KMS-11 (cell line): ENCODE measurements at regions not wholly inside any gene's neighbourhood (a gene's known extent, or its start where the extent isn't known, plus 50 kb on each side); places are given as distances from the start of the nearest gene placed in this dataset.
"Not testable (repeated sequence)": the region's sequence is repeated elsewhere in the genome, so short reads cannot be mapped to it uniquely, and the experiment has no call there.

Experiments used
- H2AFZ ChIP-seq: fragments of 200-600 bp; sonication (generic); 2 replicates; pipeline ENCODE4 v1.6.1; 2016; ENCODE audit warnings: antibody characterized with exemption, mixed run types, low read depth
- H3K27ac ChIP-seq: fragments of 200-600 bp; sonication (generic); 2 replicates; pipeline ENCODE4 v1.6.1; 2016; ENCODE audit warnings: mild to moderate bottlenecking, mixed run types
- H3K27me3 ChIP-seq: fragments of 200-600 bp; sonication (generic); 2 replicates; pipeline ENCODE4 v1.6.1; 2017; ENCODE audit warnings: mild to moderate bottlenecking, low read depth, mixed run types, moderate library complexity; ENCODE audit not compliant: insufficient read depth
- H3K36me3 ChIP-seq: fragments of 200-600 bp; sonication (generic); 2 replicates; pipeline ENCODE4 v1.6.1; 2017; ENCODE audit warnings: mild to moderate bottlenecking, mixed run types; ENCODE audit not compliant: insufficient read depth
- H3K4me1 ChIP-seq: fragments of 200-600 bp; sonication (generic); 2 replicates; pipeline ENCODE4 v1.6.1; 2016; ENCODE audit warnings: mild to moderate bottlenecking, low read depth, mixed run types; ENCODE audit not compliant: poor library complexity, severe bottlenecking
- H3K4me2 ChIP-seq: fragments of 200-600 bp; sonication (generic); 2 replicates; pipeline ENCODE4 v1.7.0; 2016; ENCODE audit warnings: mild to moderate bottlenecking, mixed run types
- H3K4me3 ChIP-seq: fragments of 200-600 bp; sonication (generic); IDR thresholded peaks from 2 replicates; pipeline ENCODE4 v1.6.1; 2017; ENCODE audit warnings: low read depth, low read length, mixed read lengths; ENCODE audit not compliant: insufficient read depth
- H3K79me2 ChIP-seq: fragments of 200-600 bp; sonication (generic); 2 replicates; pipeline ENCODE4 v1.6.1; 2016; ENCODE audit warnings: low read depth, mixed run types; ENCODE audit not compliant: insufficient read depth
- H3K9ac ChIP-seq: fragments of 200-600 bp; sonication (generic); 2 replicates; pipeline ENCODE4 v1.6.1; 2016; ENCODE audit warnings: mild to moderate bottlenecking, mixed run types
- H4K20me1 ChIP-seq: fragments of 200-600 bp; sonication (generic); 2 replicates; pipeline ENCODE4 v1.6.1; 2016; ENCODE audit warnings: mild to moderate bottlenecking, mixed run types; ENCODE audit not compliant: insufficient read depth
- TF ChIP-seq, protein P1 (sequence below): fragments of 200-600 bp; sonication (generic); conservative IDR thresholded peaks from 2 replicates; pipeline ENCODE4 v1.6.1; 2017; ENCODE audit warnings: low read depth, mild to moderate bottlenecking, antibody characterized with exemption, low read length, moderate library complexity, mixed read lengths

DNA sequence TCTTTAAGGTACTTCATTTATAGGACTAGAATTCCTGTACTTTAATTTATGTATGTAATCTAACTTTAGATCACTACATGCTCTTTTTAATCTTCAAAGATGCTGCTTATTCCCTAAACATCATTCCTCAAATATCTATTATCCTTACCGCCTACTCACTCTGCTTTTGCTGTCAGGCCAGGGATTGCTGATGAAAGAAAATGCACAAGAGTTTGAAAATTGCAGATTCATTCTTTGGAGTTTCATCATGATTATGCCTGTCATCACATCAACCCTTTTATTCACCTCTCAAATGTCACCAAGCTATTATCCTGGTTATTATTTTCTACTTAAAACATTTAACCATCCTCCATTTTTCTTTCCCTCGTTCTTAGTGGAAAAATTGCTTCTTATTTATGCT is 802.7 kb downstream of the METTL15 start:
- Histone ChIP-seq H3K36me3 (no peaks in the 10 kb centered on the region), H3K27me3 (no peaks in the 10 kb centered on the region), H3K27ac (no peak overlapping the region), H2AFZ (no peak overlapping the region), H3K4me3 (no peak overlapping the region), H4K20me1 (no peaks in the 10 kb centered on the region), H3K4me2 (no peak overlapping the region), H3K9ac (no peak overlapping the region), H3K79me2 (no peaks in the 10 kb centered on the region), H3K4me1 (no peaks in the 10 kb centered on the region)
- TF ChIP-seq, protein P1, sequence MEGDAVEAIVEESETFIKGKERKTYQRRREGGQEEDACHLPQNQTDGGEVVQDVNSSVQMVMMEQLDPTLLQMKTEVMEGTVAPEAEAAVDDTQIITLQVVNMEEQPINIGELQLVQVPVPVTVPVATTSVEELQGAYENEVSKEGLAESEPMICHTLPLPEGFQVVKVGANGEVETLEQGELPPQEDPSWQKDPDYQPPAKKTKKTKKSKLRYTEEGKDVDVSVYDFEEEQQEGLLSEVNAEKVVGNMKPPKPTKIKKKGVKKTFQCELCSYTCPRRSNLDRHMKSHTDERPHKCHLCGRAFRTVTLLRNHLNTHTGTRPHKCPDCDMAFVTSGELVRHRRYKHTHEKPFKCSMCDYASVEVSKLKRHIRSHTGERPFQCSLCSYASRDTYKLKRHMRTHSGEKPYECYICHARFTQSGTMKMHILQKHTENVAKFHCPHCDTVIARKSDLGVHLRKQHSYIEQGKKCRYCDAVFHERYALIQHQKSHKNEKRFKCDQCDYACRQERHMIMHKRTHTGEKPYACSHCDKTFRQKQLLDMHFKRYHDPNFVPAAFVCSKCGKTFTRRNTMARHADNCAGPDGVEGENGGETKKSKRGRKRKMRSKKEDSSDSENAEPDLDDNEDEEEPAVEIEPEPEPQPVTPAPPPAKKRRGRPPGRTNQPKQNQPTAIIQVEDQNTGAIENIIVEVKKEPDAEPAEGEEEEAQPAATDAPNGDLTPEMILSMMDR: no peak

DNA sequence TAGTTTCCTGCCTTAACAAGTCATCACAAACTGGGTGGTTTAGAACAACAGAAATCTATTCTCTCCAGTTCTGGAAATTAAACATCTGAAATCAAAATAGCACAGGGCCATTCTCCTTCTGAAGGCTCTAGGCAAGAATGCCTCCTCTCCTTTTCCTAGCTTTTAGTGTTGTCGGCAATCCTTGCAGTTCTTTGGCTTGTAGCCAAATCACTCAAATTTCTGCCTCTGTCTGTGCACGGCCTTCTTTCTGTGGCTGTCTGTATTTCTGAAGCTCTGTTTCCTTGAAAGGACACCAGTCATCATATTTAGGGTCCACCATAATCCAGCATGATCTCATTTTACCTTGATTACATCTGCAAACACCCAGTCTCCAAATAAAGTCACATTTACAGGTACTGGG is 795.5 kb downstream of the METTL15 start:
- TF ChIP-seq, protein P1: no peak

DNA sequence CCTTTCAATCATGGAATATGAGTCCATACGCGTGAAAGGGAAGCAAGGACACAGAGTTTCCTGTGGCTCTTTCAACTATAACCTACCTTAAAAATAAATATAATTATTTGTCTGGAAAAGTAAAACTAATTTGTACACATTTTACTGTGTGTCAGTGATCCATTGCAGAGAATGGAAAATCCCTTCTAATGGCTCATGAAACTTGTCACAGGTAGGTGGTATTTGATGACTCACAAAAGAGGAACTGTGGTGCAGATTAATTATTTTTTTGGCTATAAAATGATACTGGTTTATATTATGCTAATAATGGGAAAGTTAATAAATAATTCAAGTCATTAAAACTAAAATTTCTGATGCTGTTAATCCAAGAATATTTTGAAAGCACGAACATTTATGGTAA is 792.2 kb downstream of the METTL15 start:
- H2AFZ ChIP-seq: no peak overlapping the region
- no peak overlapping the region for H3K4me2 ChIP-seq
- no peak overlapping the region for H3K4me3 ChIP-seq
- no peak overlapping the region for H3K27ac ChIP-seq
- no peaks in the 10 kb centered on the region for H3K27me3 ChIP-seq
- no peaks in the 10 kb centered on the region for H4K20me1 ChIP-seq
- H3K79me2 ChIP-seq: no peaks in the 10 kb centered on the region
- TF ChIP-seq, protein P1: no peak
- H3K9ac ChIP-seq: no peak overlapping the region
- H3K4me1 ChIP-seq: no peaks in the 10 kb centered on the region
- no peaks in the 10 kb centered on the region for H3K36me3 ChIP-seq

More for the DNA sequence above, 795.5 kb downstream of the METTL15 start:
- no peaks in the 10 kb centered on the region for H4K20me1 ChIP-seq
- H2AFZ ChIP-seq: no peak overlapping the region
- H3K27ac ChIP-seq: no peak overlapping the region
- H3K36me3 ChIP-seq: no peaks in the 10 kb centered on the region
- no peak overlapping the region for H3K9ac ChIP-seq
- H3K79me2 ChIP-seq: no peaks in the 10 kb centered on the region
- no peaks in the 10 kb centered on the region for H3K4me1 ChIP-seq
- H3K4me2 ChIP-seq: no peak overlapping the region
- no peaks in the 10 kb centered on the region for H3K27me3 ChIP-seq
- H3K4me3 ChIP-seq: no peak overlapping the region

DNA sequence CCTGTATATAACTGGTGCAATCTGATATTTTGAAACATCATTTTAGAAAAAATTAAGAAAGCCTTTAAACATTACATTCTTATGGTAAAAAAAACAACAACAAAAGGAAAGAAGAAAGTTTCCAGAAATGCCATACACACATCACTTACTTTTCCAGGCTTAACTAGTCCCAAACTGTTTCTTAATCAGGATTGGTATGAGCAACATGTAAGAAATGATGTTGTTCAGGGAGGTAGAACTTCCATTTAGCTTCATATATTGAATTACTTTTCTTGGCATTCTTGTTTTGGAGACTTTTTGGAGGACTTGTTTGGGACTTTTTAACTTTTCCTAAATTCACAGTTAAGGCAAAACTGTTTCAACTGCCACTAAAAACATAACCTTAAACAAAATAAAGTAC is 791.5 kb downstream of the METTL15 start:
- TF ChIP-seq, protein P1: no peak
- H2AFZ ChIP-seq: no peak overlapping the region

DNA sequence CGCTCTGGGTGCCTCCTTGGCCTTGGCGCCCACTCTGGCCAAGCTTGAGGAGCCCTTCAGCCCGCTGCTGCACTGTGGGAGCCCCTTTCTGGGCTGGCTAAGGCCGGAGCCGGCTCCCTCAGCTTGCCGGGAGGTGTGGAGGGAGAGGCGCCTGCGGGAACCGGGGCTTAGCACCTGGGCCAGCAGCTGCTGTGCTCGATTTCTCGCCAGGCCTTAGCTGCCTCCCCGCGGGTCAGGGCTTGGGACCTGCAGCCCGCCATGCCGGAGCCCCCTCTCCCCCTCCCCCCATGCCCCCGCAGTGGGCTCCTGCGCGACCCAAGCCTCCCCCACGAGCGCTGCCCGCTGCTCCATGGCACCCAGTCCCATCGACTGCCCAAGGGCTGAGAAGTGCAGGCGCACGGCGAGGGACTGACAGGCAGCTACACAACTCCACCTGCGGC is 782.4 kb downstream of the METTL15 start:
- H3K36me3 ChIP-seq, H3K27ac ChIP-seq, H3K4me2 ChIP-seq, H3K27me3 ChIP-seq, H3K4me3 ChIP-seq, H4K20me1 ChIP-seq, H3K9ac ChIP-seq, H3K79me2 ChIP-seq, H3K4me1 ChIP-seq, H2AFZ ChIP-seq: not testable (repeated sequence)

More for the DNA sequence above, 791.5 kb downstream of the METTL15 start:
- H3K4me1 ChIP-seq: no peaks in the 10 kb centered on the region
- no peak overlapping the region for H3K4me2 ChIP-seq
- no peaks in the 10 kb centered on the region for H3K36me3 ChIP-seq
- no peak overlapping the region for H3K4me3 ChIP-seq
- no peaks in the 10 kb centered on the region for H4K20me1 ChIP-seq
- no peak overlapping the region for H3K9ac ChIP-seq
- no peaks in the 10 kb centered on the region for H3K27me3 ChIP-seq
- H3K27ac ChIP-seq: no peak overlapping the region
- H3K79me2 ChIP-seq: no peaks in the 10 kb centered on the region
